Hepatocyte (in vitro differentiated cells): ENCODE measurements at regions not wholly inside any gene's neighbourhood (a gene's known extent, or its start where the extent isn't known, plus 50 kb on each side); places are given as distances from the start of the nearest gene placed in this dataset.

Experiments
- EZH2 ChIP-seq: fragments of 200-600 bp; sonication (generic); IDR thresholded peaks from 2 replicates; pipeline ENCODE4 v1.6.1; 2016; ENCODE audit warnings: antibody characterized with exemption, mild to moderate bottlenecking, borderline replicate concordance
- EZH2phosphoT487 ChIP-seq: fragments of 200-600 bp; sonication (generic); IDR thresholded peaks from one replicate; pipeline ENCODE4 v1.6.1; 2018; ENCODE audit warnings: antibody characterized with exemption, mild to moderate bottlenecking, low read depth, moderate library complexity; ENCODE audit not compliant: unreplicated experiment, severe bottlenecking
- TF ChIP-seq, protein P1 (sequence below): fragments of 200-600 bp; sonication (generic); IDR thresholded peaks from 2 replicates; pipeline ENCODE4 v1.5.1; 2016; ENCODE audit warnings: antibody characterized with exemption, mild to moderate bottlenecking; ENCODE audit not compliant: poor library complexity

DNA sequence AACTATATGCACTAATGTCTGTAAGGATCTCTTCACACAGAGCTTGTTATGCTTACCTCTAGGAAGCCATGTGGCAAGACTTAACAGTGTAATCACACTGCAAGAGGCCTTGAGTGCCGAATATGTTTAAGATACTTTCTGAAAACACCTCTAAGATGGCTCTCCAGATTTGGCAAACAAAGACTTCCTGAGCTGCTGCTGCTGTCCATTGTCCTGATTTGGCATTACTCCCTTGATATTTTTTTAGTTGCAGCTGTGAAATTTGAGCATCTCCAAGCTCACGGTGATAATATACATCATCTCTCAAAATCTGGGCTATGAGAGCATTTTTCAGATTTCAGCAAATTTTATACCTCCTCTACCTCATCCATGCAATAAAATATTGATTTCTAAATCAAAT, 384.5 kb upstream of the CDH6 start:
- TF ChIP-seq, protein P1, sequence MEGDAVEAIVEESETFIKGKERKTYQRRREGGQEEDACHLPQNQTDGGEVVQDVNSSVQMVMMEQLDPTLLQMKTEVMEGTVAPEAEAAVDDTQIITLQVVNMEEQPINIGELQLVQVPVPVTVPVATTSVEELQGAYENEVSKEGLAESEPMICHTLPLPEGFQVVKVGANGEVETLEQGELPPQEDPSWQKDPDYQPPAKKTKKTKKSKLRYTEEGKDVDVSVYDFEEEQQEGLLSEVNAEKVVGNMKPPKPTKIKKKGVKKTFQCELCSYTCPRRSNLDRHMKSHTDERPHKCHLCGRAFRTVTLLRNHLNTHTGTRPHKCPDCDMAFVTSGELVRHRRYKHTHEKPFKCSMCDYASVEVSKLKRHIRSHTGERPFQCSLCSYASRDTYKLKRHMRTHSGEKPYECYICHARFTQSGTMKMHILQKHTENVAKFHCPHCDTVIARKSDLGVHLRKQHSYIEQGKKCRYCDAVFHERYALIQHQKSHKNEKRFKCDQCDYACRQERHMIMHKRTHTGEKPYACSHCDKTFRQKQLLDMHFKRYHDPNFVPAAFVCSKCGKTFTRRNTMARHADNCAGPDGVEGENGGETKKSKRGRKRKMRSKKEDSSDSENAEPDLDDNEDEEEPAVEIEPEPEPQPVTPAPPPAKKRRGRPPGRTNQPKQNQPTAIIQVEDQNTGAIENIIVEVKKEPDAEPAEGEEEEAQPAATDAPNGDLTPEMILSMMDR, result no peak
- TF ChIP-seq EZH2 (no peak), EZH2phosphoT487 (no peak)
